DND-41 (cell line): ENCODE measurements at regions not wholly inside any gene's neighbourhood (a gene's known extent, or its start where the extent isn't known, plus 50 kb on each side); places are given as distances from the start of the nearest gene placed in this dataset.

ENCODE experiments used
- CTCF ChIP-seq: IDR thresholded peaks from 2 replicates; pipeline ENCODE4 v1.5.1; 2012; ENCODE audit warnings: borderline replicate concordance, low read length, moderate library complexity, mild to moderate bottlenecking; ENCODE audit not compliant: poor library complexity, severe bottlenecking; ENCODE audit errors: extremely low read depth
- EZH2 ChIP-seq: IDR thresholded peaks from 3 replicates; pipeline ENCODE4 v1.6.1; 2012; ENCODE audit warnings: borderline replicate concordance, low read depth, mild to moderate bottlenecking, moderate library complexity, low read length, inconsistent platforms; ENCODE audit not compliant: severe bottlenecking

GRCh38 chr10:90337316-90337715 is 520.5 kb downstream of the HTR7 start:
- TF ChIP-seq CTCF (no peak), EZH2 (no peak)
